H9 (cell line): ENCODE measurements at regions not wholly inside any gene's neighbourhood (a gene's known extent, or its start where the extent isn't known, plus 50 kb on each side); places are given as distances from the start of the nearest gene placed in this dataset.

Experiments
- DNase-seq: peaks from one replicate; pipeline ENCODE4 v3.0.0-alpha.2; 2017
- H2AFZ ChIP-seq: one replicate; pipeline ENCODE4 v1.6.1; 2013; ENCODE audit warnings: mild to moderate bottlenecking, low read length, control low read depth, moderate library complexity
- H2AK5ac ChIP-seq: 2 replicates; pipeline ENCODE4 v1.6.1; 2013; ENCODE audit warnings: low read length, control low read depth, mixed read lengths; ENCODE audit not compliant: insufficient read length
- H2BK120ac ChIP-seq: one replicate; pipeline ENCODE4 v1.6.1; 2013; ENCODE audit warnings: low read depth, mild to moderate bottlenecking, low read length, control low read depth, inconsistent platforms; ENCODE audit not compliant: poor library complexity, severe bottlenecking
- H2BK12ac ChIP-seq: 2 replicates; pipeline ENCODE4 v1.6.1; 2013; ENCODE audit warnings: low read length, control low read depth, mixed read lengths, low read depth; ENCODE audit not compliant: insufficient read length
- H2BK15ac ChIP-seq: 2 replicates; pipeline ENCODE4 v1.6.1; 2013; ENCODE audit warnings: low read depth, low read length, control low read depth
- H2BK20ac ChIP-seq: one replicate; pipeline ENCODE4 v1.6.1; 2013; ENCODE audit warnings: low read depth, mild to moderate bottlenecking, low read length, control low read depth, inconsistent platforms; ENCODE audit not compliant: poor library complexity, severe bottlenecking
- H2BK5ac ChIP-seq: 2 replicates; pipeline ENCODE4 v1.6.1; 2013; ENCODE audit warnings: low read length, control low read depth, mixed read lengths; ENCODE audit not compliant: insufficient read length
- H3K14ac ChIP-seq: 2 replicates; pipeline ENCODE4 v1.6.1; 2013; ENCODE audit warnings: low read length, control low read depth; ENCODE audit not compliant: insufficient read depth
- H3K18ac ChIP-seq: 2 replicates; pipeline ENCODE4 v1.6.1; 2013; ENCODE audit warnings: low read depth, mild to moderate bottlenecking, mixed read lengths, low read length, control low read depth; ENCODE audit not compliant: insufficient read length
- H3K23ac ChIP-seq: 2 replicates; pipeline ENCODE4 v1.6.1; 2013; ENCODE audit warnings: low read length, control low read depth, mixed read lengths, low read depth; ENCODE audit not compliant: insufficient read length
- H3K23me2 ChIP-seq: 2 replicates; pipeline ENCODE4 v1.6.1; 2013; ENCODE audit warnings: low read depth, mild to moderate bottlenecking, mixed read lengths, low read length, control low read depth; ENCODE audit not compliant: insufficient read length, poor library complexity, severe bottlenecking
- H3K27ac ChIP-seq: 2 replicates; pipeline ENCODE4 v1.5.1; 2013; ENCODE audit warnings: low read length, control low read depth, mixed read lengths, low read depth; ENCODE audit not compliant: insufficient read length
- H3K27me3 ChIP-seq: 2 replicates; pipeline ENCODE4 v1.6.1; 2013; ENCODE audit warnings: low read length, control low read depth, inconsistent platforms; ENCODE audit not compliant: insufficient read depth
- H3K4ac ChIP-seq: 2 replicates; pipeline ENCODE4 v1.6.1; 2013; ENCODE audit warnings: low read depth, mild to moderate bottlenecking, control low read depth, inconsistent platforms, low read length, moderate library complexity
- H3K4me1 ChIP-seq: 2 replicates; pipeline ENCODE4 v1.6.1; 2013; ENCODE audit warnings: low read length, control low read depth, inconsistent platforms; ENCODE audit not compliant: insufficient read depth
- H3K4me2 ChIP-seq: 2 replicates; pipeline ENCODE4 v1.6.1; 2013; ENCODE audit warnings: low read length, control low read depth, mixed read lengths; ENCODE audit not compliant: insufficient read length, insufficient read depth
- H3K56ac ChIP-seq: 2 replicates; pipeline ENCODE4 v1.6.1; 2013; ENCODE audit warnings: low read depth, mild to moderate bottlenecking, mixed read lengths, low read length, control low read depth; ENCODE audit not compliant: insufficient read length
- H3K79me1 ChIP-seq: 2 replicates; pipeline ENCODE4 v1.6.1; 2013; ENCODE audit warnings: low read depth, mild to moderate bottlenecking, moderate library complexity, low read length, control low read depth, inconsistent platforms; ENCODE audit not compliant: insufficient read depth, poor library complexity, severe bottlenecking
- H3K79me2 ChIP-seq: 2 replicates; pipeline ENCODE4 v1.6.1; 2013; ENCODE audit warnings: low read length, control low read depth, inconsistent platforms; ENCODE audit not compliant: insufficient read depth
- H3K9ac ChIP-seq: 2 replicates; pipeline ENCODE4 v1.6.1; 2013; ENCODE audit warnings: low read length, control low read depth, mixed read lengths; ENCODE audit not compliant: insufficient read length; ENCODE audit errors: extremely low read depth
- H3K9me3 ChIP-seq: one replicate; pipeline ENCODE4 v1.6.1; 2013; ENCODE audit warnings: low read depth, low read length, inconsistent platforms; ENCODE audit not compliant: control insufficient read depth
- H3T11ph ChIP-seq: one replicate; pipeline ENCODE4 v1.6.1; 2013; ENCODE audit warnings: mild to moderate bottlenecking, low read length, control low read depth, inconsistent platforms
- H4K20me1 ChIP-seq: one replicate; pipeline ENCODE4 v1.6.1; 2013; ENCODE audit not compliant: control insufficient read depth, insufficient read length, insufficient read depth
- H4K5ac ChIP-seq: 2 replicates; pipeline ENCODE4 v1.6.1; 2013; ENCODE audit warnings: low read depth, mild to moderate bottlenecking, mixed read lengths, low read length, control low read depth; ENCODE audit not compliant: insufficient read length
- H4K8ac ChIP-seq: replicated peaks from 2 replicates; pipeline ENCODE4 v1.6.1; 2013; ENCODE audit warnings: low read length, control low read depth, mixed read lengths, low read depth; ENCODE audit not compliant: insufficient read length
- H4K91ac ChIP-seq: 2 replicates; pipeline ENCODE4 v1.6.1; 2013; ENCODE audit warnings: low read depth, mild to moderate bottlenecking, moderate library complexity, mixed read lengths, low read length, control low read depth; ENCODE audit not compliant: insufficient read length
- H3K27ac Mint-ChIP-seq, 3 experiments: 2 replicates in 2 of 3; 3 replicates in 1 of 3; pipeline ENCODE4 v1.8.0; 2020 to 2021; ENCODE audit warnings: mixed read lengths in 3 of 3, mild to moderate bottlenecking in 1 of 3, moderate library complexity in 1 of 3
- H3K27me3 Mint-ChIP-seq: 2 replicates; pipeline ENCODE4 v1.8.0; 2021; ENCODE audit warnings: low read depth, mild to moderate bottlenecking, moderate library complexity, mixed read lengths
- H3K36me3 Mint-ChIP-seq, 3 experiments: 2 replicates in 2 of 3; 3 replicates in 1 of 3; pipeline ENCODE4 v1.8.0; 2020 to 2021; ENCODE audit warnings: low read depth in 3 of 3, mixed read lengths in 3 of 3; ENCODE audit not compliant: insufficient read depth in 1 of 3
- H3K4me1 Mint-ChIP-seq, 2 experiments: 2 replicates each; pipeline ENCODE4 v1.8.0; 2020; ENCODE audit warnings: mixed read lengths in 2 of 2
- H3K4me3 Mint-ChIP-seq, 2 experiments: 2 replicates in 1 of 2; 3 replicates in 1 of 2; pipeline ENCODE4 v1.8.0; 2020 to 2021; ENCODE audit warnings: mild to moderate bottlenecking in 2 of 2, mixed read lengths in 2 of 2, moderate library complexity in 1 of 2
- H3K9me3 Mint-ChIP-seq, 2 experiments: 2 replicates in 1 of 2; 3 replicates in 1 of 2; pipeline ENCODE4 v1.8.0; 2020; ENCODE audit warnings: mild to moderate bottlenecking in 2 of 2, mixed read lengths in 2 of 2, moderate library complexity in 1 of 2
- CTCF ChIP-seq: fragments of 200-600 bp; sonication (generic); conservative IDR thresholded peaks from 3 replicates; pipeline ENCODE4 v1.8.0; 2021; ENCODE audit warnings: antibody characterized with exemption, mild to moderate bottlenecking
- WGBS: extraction: QIAGEN DNeasy Blood & Tissue Kit; methylation state at CpG from one replicate; pipeline ENCODE4 v1.1.7; 2013; ENCODE audit warnings: missing lambda C conversion rate, low lambda C conversion rate, mixed read lengths; ENCODE audit not compliant: insufficient read length; ENCODE audit errors: extremely low coverage; 5-methylcytosine and 5-hydroxymethylcytosine counted together

DNA sequence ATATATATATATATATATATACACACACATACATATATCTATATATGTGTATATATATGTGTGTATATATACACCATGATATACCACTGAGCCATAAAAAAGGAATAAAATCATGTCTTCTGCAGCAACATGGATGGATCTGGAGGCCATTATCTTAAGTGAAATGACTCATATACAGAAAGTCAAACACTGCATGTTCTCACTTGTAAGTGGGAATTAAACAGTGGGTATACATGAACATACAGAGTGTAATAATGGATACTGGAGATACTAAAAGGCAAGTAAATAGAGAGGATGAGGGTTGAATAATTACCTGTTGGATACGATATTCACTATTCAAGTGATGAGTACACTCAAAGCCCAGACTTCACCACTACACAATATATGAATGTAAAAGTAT is 332.6 kb downstream of the SLITRK1 start:
- H2BK5ac ChIP-seq: no peak overlapping the region
- no CpG with 5 or more reads among the region's 1 CpG for WGBS
- no peak for TF ChIP-seq CTCF
- H3K27me3 Mint-ChIP-seq: no peaks in the 10 kb centered on the region
- no peak overlapping the region for H4K91ac ChIP-seq
- no peaks in the 10 kb centered on the region for H3K79me2 ChIP-seq
- no peak overlapping the region for H3K4ac ChIP-seq
- H3K23ac ChIP-seq: no peak overlapping the region
- no peaks in the 10 kb centered on the region for H3K27me3 ChIP-seq
- H2BK15ac ChIP-seq: no peak overlapping the region
- H4K5ac ChIP-seq: no peak overlapping the region
- H2BK120ac ChIP-seq: no peak overlapping the region
- H3K4me3 Mint-ChIP-seq: no peak overlapping the region
- no peaks in the 10 kb centered on the region for H3K23me2 ChIP-seq
- H3K9me3 ChIP-seq: no peaks in the 10 kb centered on the region
- no peak overlapping the region for H2BK20ac ChIP-seq
- no peak overlapping the region for H2BK12ac ChIP-seq
- no peak overlapping the region for H2AK5ac ChIP-seq
- peaks cover 11 to 12% of the 10 kb centered on the region in 2 experiments for H3K4me1 Mint-ChIP-seq
- H3K18ac ChIP-seq: no peak overlapping the region
- no peak overlapping the region for H3K9ac ChIP-seq
- peaks cover 0 to 3% of the 10 kb centered on the region in 2 experiments; a peak in 1 of 5 replicates for H3K9me3 Mint-ChIP-seq
- no peak overlapping the region for H4K8ac ChIP-seq
- H2AFZ ChIP-seq: no peak overlapping the region
- H3K4me1 ChIP-seq: no peaks in the 10 kb centered on the region
- DNase-seq: no peak
- H3K14ac ChIP-seq: no peak overlapping the region
- no peak overlapping the region for H3K27ac Mint-ChIP-seq
- no peak overlapping the region for H3T11ph ChIP-seq
- H3K4me2 ChIP-seq: no peak overlapping the region
- H3K56ac ChIP-seq: no peak overlapping the region
- no peak overlapping the region for H3K27ac ChIP-seq
- H4K20me1 ChIP-seq: no peaks in the 10 kb centered on the region
- H3K36me3 Mint-ChIP-seq: peaks cover 0 to 4% (median 0%) of the 10 kb centered on the region in 3 experiments; a peak in 1 of 7 replicates
- H3K79me1 ChIP-seq: no peaks in the 10 kb centered on the region
